Liver (tissue), 8 donors: ENCODE measurements at regions not wholly inside any gene's neighbourhood (a gene's known extent, or its start where the extent isn't known, plus 50 kb on each side); places are given as distances from the start of the nearest gene placed in this dataset.

ENCODE experiments used
- DNase-seq: peaks from one replicate; pipeline ENCODE4 v3.0.0-alpha.2; 2017; ENCODE audit warnings: low spot score
- H3K27ac ChIP-seq, 2 donors: one replicate each; pipeline ENCODE4 v1.7.0; 2013; ENCODE audit warnings: inconsistent platforms in 2 of 2, low read length in 2 of 2, control low read depth in 1 of 2, low read depth in 1 of 2, mild to moderate bottlenecking in 1 of 2
- H3K27me3 ChIP-seq, 4 donors: one replicate each; pipeline versions ENCODE4 v1.6.1 to v1.7.0; 2013; ENCODE audit warnings: low read length in 3 of 4, inconsistent platforms in 1 of 4, mild to moderate bottlenecking in 1 of 4, moderate library complexity in 1 of 4; ENCODE audit not compliant: control insufficient read depth in 4 of 4, insufficient read depth in 4 of 4
- H3K36me3 ChIP-seq, 4 donors: one replicate each; pipeline versions ENCODE4 v1.6.1 to v1.7.0; 2013; ENCODE audit warnings: low read length in 3 of 4, mild to moderate bottlenecking in 3 of 4, low read depth in 1 of 4, moderate library complexity in 1 of 4; ENCODE audit not compliant: control insufficient read depth in 4 of 4, insufficient read depth in 3 of 4
- H3K4me1 ChIP-seq, 4 donors: one replicate each; pipeline versions ENCODE4 v1.6.1 to v1.7.0; 2013; ENCODE audit warnings: low read length in 3 of 4, mild to moderate bottlenecking in 3 of 4, moderate library complexity in 1 of 4; ENCODE audit not compliant: control insufficient read depth in 4 of 4, insufficient read depth in 4 of 4
- H3K4me3 ChIP-seq, 3 donors: one replicate each; pipeline versions ENCODE4 v1.6.1 to v1.7.0; 2013; ENCODE audit warnings: low read length in 3 of 3, control low read depth in 1 of 3, low read depth in 1 of 3, mild to moderate bottlenecking in 1 of 3
- H3K9ac ChIP-seq, 2 donors: one replicate each; pipeline ENCODE4 v1.7.0; 2013; ENCODE audit warnings: low read length in 2 of 2, mild to moderate bottlenecking in 2 of 2, moderate library complexity in 2 of 2, control low read depth in 1 of 2, low read depth in 1 of 2
- H3K9me3 ChIP-seq, 4 donors: one replicate each; pipeline versions ENCODE4 v1.6.1 to v1.7.0; 2013; ENCODE audit warnings: low read length in 3 of 4; ENCODE audit not compliant: control insufficient read depth in 4 of 4
- EGR1 ChIP-seq, 2 donors: IDR thresholded peaks; 2 replicates each; pipeline ENCODE4 v1.6.1; 2016 to 2018; ENCODE audit warnings: antibody characterized with exemption in 2 of 2, low read depth in 2 of 2
- FOXA1 ChIP-seq: IDR thresholded peaks from 2 replicates; pipeline ENCODE4 v1.6.1; 2016; ENCODE audit warnings: antibody characterized with exemption
- FOXA2 ChIP-seq: IDR thresholded peaks from 2 replicates; pipeline ENCODE4 v1.6.1; 2016; ENCODE audit warnings: antibody characterized with exemption
- GABPA ChIP-seq, 2 donors: IDR thresholded peaks in 1 of 2; conservative IDR thresholded peaks in 1 of 2; 2 replicates each; pipeline ENCODE4 v1.6.1; 2016; ENCODE audit warnings: antibody characterized with exemption in 2 of 2, mild to moderate bottlenecking in 1 of 2, moderate library complexity in 1 of 2
- HNF4A ChIP-seq, 2 donors: conservative IDR thresholded peaks; 2 replicates each; pipeline ENCODE4 v1.6.1; 2016; ENCODE audit warnings: antibody characterized with exemption in 2 of 2, mild to moderate bottlenecking in 2 of 2
- HNF4G ChIP-seq: IDR thresholded peaks from 2 replicates; pipeline ENCODE4 v1.6.1; 2016; ENCODE audit warnings: antibody characterized with exemption
- JUND ChIP-seq, 2 donors: IDR thresholded peaks; 2 replicates each; pipeline ENCODE4 v1.6.1; 2016; ENCODE audit warnings: antibody characterized with exemption in 2 of 2
- NR2F2 ChIP-seq: IDR thresholded peaks from 2 replicates; pipeline ENCODE4 v1.6.1; 2016; ENCODE audit warnings: antibody characterized with exemption
- RAD21 ChIP-seq, 2 donors: IDR thresholded peaks; 2 replicates each; pipeline ENCODE4 v1.6.1; 2016; ENCODE audit warnings: antibody characterized with exemption in 2 of 2, mild to moderate bottlenecking in 2 of 2
- RXRA ChIP-seq, 2 donors: IDR thresholded peaks; 2 replicates each; pipeline ENCODE4 v1.6.1; 2017 to 2018; ENCODE audit warnings: antibody characterized with exemption in 2 of 2, mild to moderate bottlenecking in 1 of 2
- SP1 ChIP-seq: IDR thresholded peaks from 2 replicates; pipeline ENCODE4 v1.6.1; 2018; ENCODE audit warnings: antibody characterized with exemption, mild to moderate bottlenecking
- TAF1 ChIP-seq: conservative IDR thresholded peaks from 2 replicates; pipeline ENCODE4 v1.6.1; 2016; ENCODE audit warnings: antibody characterized with exemption, mild to moderate bottlenecking
- YY1 ChIP-seq: IDR thresholded peaks from 2 replicates; pipeline ENCODE4 v1.6.1; 2016; ENCODE audit warnings: antibody characterized with exemption, mild to moderate bottlenecking
- WGBS: extraction: QIAGEN DNeasy Blood & Tissue Kit; methylation state at CpG from one replicate; pipeline ENCODE4 v1.1.7; 2013; 5-methylcytosine and 5-hydroxymethylcytosine counted together
- TF ChIP-seq, protein P1 (sequence below): IDR thresholded peaks from 2 replicates; pipeline ENCODE4 v1.6.1; 2016; ENCODE audit warnings: antibody characterized with exemption
- TF ChIP-seq, protein P2 (sequence below): IDR thresholded peaks from 2 replicates; pipeline ENCODE4 v1.6.1; 2016; ENCODE audit warnings: antibody characterized with exemption
- TF ChIP-seq, protein P3 (sequence below): IDR thresholded peaks from 2 replicates; pipeline ENCODE4 v1.6.1; 2016; ENCODE audit warnings: antibody characterized with exemption, mild to moderate bottlenecking
- TF ChIP-seq, protein P4 (sequence below): fragments of 150-350 bp; IDR thresholded peaks from 2 replicates; pipeline ENCODE4 v1.5.1; 2017; ENCODE audit warnings: improper control_type of control experiment, low read depth, low read length; ENCODE audit not compliant: missing input control
- donor health status: healthy.
- donor health status: healthy.
- donor health status: healthy.
- donor health status: healthy.
- donor health status: healthy.

DNA sequence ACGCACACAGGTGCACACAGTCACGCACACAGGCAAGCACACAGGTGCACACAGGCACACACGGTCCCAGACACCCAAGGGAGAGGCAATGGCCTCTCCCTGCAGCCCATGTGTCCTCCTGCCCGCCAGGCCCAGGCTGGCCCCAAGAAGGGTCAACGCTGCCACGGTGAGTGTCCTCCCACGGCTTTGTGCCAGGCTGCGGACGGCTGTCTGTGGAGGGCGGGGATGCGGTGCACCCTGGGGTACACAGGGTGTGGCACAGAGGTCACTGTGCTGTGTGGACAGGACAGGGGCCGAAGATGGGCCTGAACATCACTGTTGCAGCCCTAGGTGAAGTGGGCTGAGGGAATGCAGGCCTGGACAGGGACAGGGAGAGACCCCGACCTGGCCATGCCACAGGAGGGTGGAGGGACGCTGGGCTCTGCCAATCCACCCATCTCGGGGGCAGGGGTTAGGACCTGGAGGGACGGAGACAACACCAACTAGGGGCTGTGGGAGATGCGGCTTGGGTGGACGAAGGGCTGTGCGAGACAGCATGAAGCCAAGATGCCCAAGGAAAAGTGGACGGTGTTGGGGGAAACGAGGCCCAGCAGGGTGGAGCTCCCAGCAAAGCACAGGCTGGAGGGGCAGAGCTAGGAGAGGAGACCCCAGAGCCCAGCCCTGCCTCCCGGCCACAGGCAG lies 523.8 kb downstream of the BRD1 start:
- Histone ChIP-seq H3K9ac (no peak overlapping the region), H3K27me3 (peaks cover 0 to 4% (median 0%) of the 10 kb centered on the region in 4 donors), H3K36me3 (no peaks in the 10 kb centered on the region), H3K27ac (no peak overlapping the region), H3K4me3 (no peak overlapping the region), H3K9me3 (no peaks in the 10 kb centered on the region), H3K4me1 (peaks cover 3 to 6% (median 4%) of the 10 kb centered on the region in 4 donors)
- 88% methylated on average over 22 of the region's 22 CpGs for WGBS
- no peak for TF ChIP-seq JUND (IDR thresholded peaks at IDR 0.05)
- TF ChIP-seq EGR1 (IDR thresholded peaks at IDR 0.05; ENCODE audit: low read depth in 2 of 2): no peak
- no peak for TF ChIP-seq RAD21 (IDR thresholded peaks at IDR 0.05)
- TF ChIP-seq RXRA (IDR thresholded peaks at IDR 0.05): no peak
- no peak for TF ChIP-seq SP1
- no peak for TF ChIP-seq NR2F2
- no peak for TF ChIP-seq FOXA2
- no peak for TF ChIP-seq HNF4G
- TF ChIP-seq, protein P1, sequence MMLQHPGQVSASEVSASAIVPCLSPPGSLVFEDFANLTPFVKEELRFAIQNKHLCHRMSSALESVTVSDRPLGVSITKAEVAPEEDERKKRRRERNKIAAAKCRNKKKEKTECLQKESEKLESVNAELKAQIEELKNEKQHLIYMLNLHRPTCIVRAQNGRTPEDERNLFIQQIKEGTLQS: no peak
- TF ChIP-seq FOXA1: no peak
- no peak for TF ChIP-seq TAF1
- DNase-seq: peak; percentile 29

DNA sequence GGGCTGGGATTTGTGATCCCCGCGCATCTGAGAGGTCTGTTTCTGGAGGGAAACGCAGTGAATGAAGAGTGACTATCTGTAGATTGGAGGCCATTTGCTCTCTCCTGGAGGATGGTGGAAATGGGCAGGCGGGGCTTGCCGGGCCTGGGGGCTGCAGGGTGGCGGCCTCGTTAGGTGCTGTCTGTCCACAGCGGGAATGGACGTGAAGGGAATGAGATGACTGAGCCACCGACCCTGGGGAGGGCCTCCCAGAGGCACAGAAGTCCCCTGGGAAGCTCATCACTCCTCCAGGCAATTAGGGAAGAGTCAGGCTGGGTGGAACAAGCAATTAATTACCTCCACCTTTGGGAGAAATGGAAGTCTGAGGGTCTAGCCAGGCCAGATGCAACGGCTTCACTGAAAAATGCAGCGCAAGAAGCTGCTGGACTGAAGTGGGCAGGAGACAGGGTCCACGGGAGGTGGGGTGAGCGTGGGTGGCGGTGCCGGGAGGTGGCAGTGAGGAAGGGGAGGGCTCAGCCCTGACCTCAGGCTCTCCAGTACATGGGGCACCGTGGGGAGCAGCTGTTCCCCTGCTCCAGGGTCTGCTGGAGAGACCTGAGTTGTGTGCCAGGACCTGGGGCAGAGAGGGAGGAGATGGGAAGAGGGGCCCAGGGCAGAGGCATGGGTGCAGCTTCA lies 524.5 kb downstream of the BRD1 start:
- Histone ChIP-seq H3K36me3 (no peaks in the 10 kb centered on the region), H3K9me3 (no peaks in the 10 kb centered on the region), H3K9ac (no peak overlapping the region), H3K4me1 (peaks cover 3 to 6% (median 4%) of the 10 kb centered on the region in 4 donors), H3K4me3 (no peak overlapping the region), H3K27me3 (peaks cover 0 to 4% (median 0%) of the 10 kb centered on the region in 4 donors), H3K27ac (no peak overlapping the region)
- TF ChIP-seq GABPA (IDR thresholded peaks at IDR 0.05 in 1 of 2, conservative IDR thresholded peaks at IDR 0.05 in 1 of 2) (no peak), SP1 (no peak), YY1 (no peak), RXRA (IDR thresholded peaks at IDR 0.05) (no peak), TAF1 (no peak), EGR1 (IDR thresholded peaks at IDR 0.05; ENCODE audit: low read depth in 2 of 2) (no peak)
- TF ChIP-seq, protein P1: no peak
- TF ChIP-seq, protein P2, sequence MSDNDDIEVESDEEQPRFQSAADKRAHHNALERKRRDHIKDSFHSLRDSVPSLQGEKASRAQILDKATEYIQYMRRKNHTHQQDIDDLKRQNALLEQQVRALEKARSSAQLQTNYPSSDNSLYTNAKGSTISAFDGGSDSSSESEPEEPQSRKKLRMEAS: no peak
- peak; percentile 28 for DNase-seq
- 84% methylated on average over 17 of the region's 17 CpGs for WGBS

DNA sequence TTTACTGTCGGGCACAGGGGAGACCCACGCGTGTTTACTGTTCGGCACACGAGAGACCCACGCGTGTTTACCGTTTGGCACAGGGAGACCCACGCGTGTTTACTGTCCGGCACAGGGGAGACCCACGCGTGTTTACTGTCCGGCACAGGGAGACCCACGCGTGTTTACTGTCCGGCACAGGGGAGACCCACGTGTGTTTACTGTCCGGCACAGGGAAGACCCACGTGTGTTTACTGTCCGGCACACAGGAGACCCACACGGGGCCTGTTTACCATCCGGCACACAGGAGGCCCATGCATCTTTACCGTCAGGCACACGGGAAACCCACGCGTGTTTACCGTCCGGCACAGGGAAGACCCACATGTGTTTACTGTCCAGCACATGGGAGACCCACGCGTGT lies 525.1 kb downstream of the BRD1 start:
- 90% methylated on average over 31 of the region's 31 CpGs for WGBS
- Histone ChIP-seq H3K27ac (no peak overlapping the region), H3K4me3 (no peak overlapping the region), H3K9me3 (no peaks in the 10 kb centered on the region), H3K36me3 (no peaks in the 10 kb centered on the region), H3K9ac (no peak overlapping the region), H3K4me1 (peaks cover 3 to 6% (median 4%) of the 10 kb centered on the region in 4 donors), H3K27me3 (peaks cover 0 to 4% (median 0%) of the 10 kb centered on the region in 4 donors)
- peak; percentile 30 for DNase-seq
- no peak for TF ChIP-seq RXRA (IDR thresholded peaks at IDR 0.05)
- TF ChIP-seq EGR1 (IDR thresholded peaks at IDR 0.05; ENCODE audit: low read depth in 2 of 2): no peak
- no peak for TF ChIP-seq TAF1
- no peak for TF ChIP-seq RAD21 (IDR thresholded peaks at IDR 0.05)
- TF ChIP-seq, protein P1: no peak
- no peak for TF ChIP-seq GABPA (IDR thresholded peaks at IDR 0.05 in 1 of 2, conservative IDR thresholded peaks at IDR 0.05 in 1 of 2)
- no peak for TF ChIP-seq FOXA1
- TF ChIP-seq HNF4A (conservative IDR thresholded peaks at IDR 0.05): no peak
- TF ChIP-seq, protein P3, sequence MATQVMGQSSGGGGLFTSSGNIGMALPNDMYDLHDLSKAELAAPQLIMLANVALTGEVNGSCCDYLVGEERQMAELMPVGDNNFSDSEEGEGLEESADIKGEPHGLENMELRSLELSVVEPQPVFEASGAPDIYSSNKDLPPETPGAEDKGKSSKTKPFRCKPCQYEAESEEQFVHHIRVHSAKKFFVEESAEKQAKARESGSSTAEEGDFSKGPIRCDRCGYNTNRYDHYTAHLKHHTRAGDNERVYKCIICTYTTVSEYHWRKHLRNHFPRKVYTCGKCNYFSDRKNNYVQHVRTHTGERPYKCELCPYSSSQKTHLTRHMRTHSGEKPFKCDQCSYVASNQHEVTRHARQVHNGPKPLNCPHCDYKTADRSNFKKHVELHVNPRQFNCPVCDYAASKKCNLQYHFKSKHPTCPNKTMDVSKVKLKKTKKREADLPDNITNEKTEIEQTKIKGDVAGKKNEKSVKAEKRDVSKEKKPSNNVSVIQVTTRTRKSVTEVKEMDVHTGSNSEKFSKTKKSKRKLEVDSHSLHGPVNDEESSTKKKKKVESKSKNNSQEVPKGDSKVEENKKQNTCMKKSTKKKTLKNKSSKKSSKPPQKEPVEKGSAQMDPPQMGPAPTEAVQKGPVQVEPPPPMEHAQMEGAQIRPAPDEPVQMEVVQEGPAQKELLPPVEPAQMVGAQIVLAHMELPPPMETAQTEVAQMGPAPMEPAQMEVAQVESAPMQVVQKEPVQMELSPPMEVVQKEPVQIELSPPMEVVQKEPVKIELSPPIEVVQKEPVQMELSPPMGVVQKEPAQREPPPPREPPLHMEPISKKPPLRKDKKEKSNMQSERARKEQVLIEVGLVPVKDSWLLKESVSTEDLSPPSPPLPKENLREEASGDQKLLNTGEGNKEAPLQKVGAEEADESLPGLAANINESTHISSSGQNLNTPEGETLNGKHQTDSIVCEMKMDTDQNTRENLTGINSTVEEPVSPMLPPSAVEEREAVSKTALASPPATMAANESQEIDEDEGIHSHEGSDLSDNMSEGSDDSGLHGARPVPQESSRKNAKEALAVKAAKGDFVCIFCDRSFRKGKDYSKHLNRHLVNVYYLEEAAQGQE: no peak
- no peak for TF ChIP-seq YY1
- TF ChIP-seq JUND (IDR thresholded peaks at IDR 0.05): no peak
- no peak for TF ChIP-seq HNF4G
- TF ChIP-seq, protein P4, sequence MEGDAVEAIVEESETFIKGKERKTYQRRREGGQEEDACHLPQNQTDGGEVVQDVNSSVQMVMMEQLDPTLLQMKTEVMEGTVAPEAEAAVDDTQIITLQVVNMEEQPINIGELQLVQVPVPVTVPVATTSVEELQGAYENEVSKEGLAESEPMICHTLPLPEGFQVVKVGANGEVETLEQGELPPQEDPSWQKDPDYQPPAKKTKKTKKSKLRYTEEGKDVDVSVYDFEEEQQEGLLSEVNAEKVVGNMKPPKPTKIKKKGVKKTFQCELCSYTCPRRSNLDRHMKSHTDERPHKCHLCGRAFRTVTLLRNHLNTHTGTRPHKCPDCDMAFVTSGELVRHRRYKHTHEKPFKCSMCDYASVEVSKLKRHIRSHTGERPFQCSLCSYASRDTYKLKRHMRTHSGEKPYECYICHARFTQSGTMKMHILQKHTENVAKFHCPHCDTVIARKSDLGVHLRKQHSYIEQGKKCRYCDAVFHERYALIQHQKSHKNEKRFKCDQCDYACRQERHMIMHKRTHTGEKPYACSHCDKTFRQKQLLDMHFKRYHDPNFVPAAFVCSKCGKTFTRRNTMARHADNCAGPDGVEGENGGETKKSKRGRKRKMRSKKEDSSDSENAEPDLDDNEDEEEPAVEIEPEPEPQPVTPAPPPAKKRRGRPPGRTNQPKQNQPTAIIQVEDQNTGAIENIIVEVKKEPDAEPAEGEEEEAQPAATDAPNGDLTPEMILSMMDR: no peak
- TF ChIP-seq FOXA2: no peak
